GM19395 (cell line): ENCODE measurements at regions not wholly inside any gene's neighbourhood (a gene's known extent, or its start where the extent isn't known, plus 50 kb on each side); places are given as distances from the start of the nearest gene placed in this dataset.

Experiments
- ATAC-seq: cut with Tn5 transposase; IDR thresholded peaks from one replicate; pipeline ENCODE4 v1.9.1; 2021; ENCODE audit warnings: mild to moderate bottlenecking, moderate library complexity; ENCODE audit not compliant: unreplicated experiment

GRCh38 chr20:24773751-24774201 is 175.3 kb upstream of the CST7 start:
- ATAC-seq, result peak; percentile 74

GRCh38 chr20:24775966-24776365 is 173.1 kb upstream of the CST7 start:
- no peak for ATAC-seq

GRCh38 chr20:24776755-24777271 is 172.3 kb upstream of the CST7 start:
- ATAC-seq, result no peak

GRCh38 chr20:24777746-24778145 is 171.3 kb upstream of the CST7 start:
- no peak for ATAC-seq

- no peak for ATAC-seq
Observed at GRCh38 chr20:24778585-24779031, 170.5 kb upstream of the CST7 start.

GRCh38 chr20:24779131-24779530 is 169.9 kb upstream of the CST7 start:
- ATAC-seq, result no peak

GRCh38 chr20:24779946-24780345 is 169.1 kb upstream of the CST7 start:
- no peak for ATAC-seq

- no peak for ATAC-seq
Observed at GRCh38 chr20:24780674-24781417, 168.2 kb upstream of the CST7 start.

- no peak for ATAC-seq
Observed at GRCh38 chr20:24781418-24781980, 167.6 kb upstream of the CST7 start.

- ATAC-seq, result no peak
Observed at GRCh38 chr20:24782301-24782700, 166.8 kb upstream of the CST7 start.

- ATAC-seq, result no peak
Observed at GRCh38 chr20:24782801-24783630, 166.1 kb upstream of the CST7 start.

- ATAC-seq, result no peak
Observed at GRCh38 chr20:24783631-24784492, 165.2 kb upstream of the CST7 start.

- no peak for ATAC-seq
Observed at GRCh38 chr20:24784607-24785006, 164.5 kb upstream of the CST7 start.

GRCh38 chr20:24785141-24786110 is 163.6 kb upstream of the CST7 start:
- ATAC-seq, result no peak

GRCh38 chr20:24786111-24786495 is 163.0 kb upstream of the CST7 start:
- ATAC-seq, result no peak

- ATAC-seq, result no peak
Observed at GRCh38 chr20:24786646-24787045, 162.4 kb upstream of the CST7 start.

- ATAC-seq, result no peak
Observed at GRCh38 chr20:24787071-24787470, 162.0 kb upstream of the CST7 start.

GRCh38 chr20:24787621-24788020 is 161.4 kb upstream of the CST7 start:
- no peak for ATAC-seq

GRCh38 chr20:24789877-24790276 is 159.2 kb upstream of the CST7 start:
- no peak for ATAC-seq
